Spleen (tissue), 7 donors: ENCODE measurements at regions not wholly inside any gene's neighbourhood (a gene's known extent, or its start where the extent isn't known, plus 50 kb on each side); places are given as distances from the start of the nearest gene placed in this dataset.

Experiments used
- CTCF ChIP-seq, 11 experiments: fragments of 200-600 bp in 7 of 11; fragments of 450-650 bp in 4 of 11; sonication (generic) in 4 of 11; IDR thresholded peaks in 8 of 11; conservative IDR thresholded peaks in 3 of 11; 1 replicate in 7 of 11; 2 replicates in 4 of 11; pipeline versions ENCODE4 v1.4.0 to v1.8.0; 2016 to 2021; ENCODE audit warnings: antibody characterized with exemption in 11 of 11, inconsistent platforms in 4 of 11, mild to moderate bottlenecking in 1 of 11
- POLR2A ChIP-seq, 3 donors: fragments of 450-650 bp; IDR thresholded peaks; one replicate each; pipeline ENCODE4 v1.5.1; 2017; ENCODE audit warnings: antibody characterized with exemption in 3 of 3, mild to moderate bottlenecking in 1 of 3
- POLR2AphosphoS5 ChIP-seq, 3 donors: sonication (generic); formaldehyde crosslinking; IDR thresholded peaks; one replicate each; pipeline ENCODE4 v1.5.1; 2017; ENCODE audit warnings: antibody characterized with exemption in 3 of 3
- donor health status: DM: no; HTN: no; CAD: no; lungs with moderate emphysema.
- donor health status: DM: no; HTN: no; CAD: no.
- donor health status: DM: no; HTN: no; CAD: no.

- TF ChIP-seq CTCF (IDR thresholded peaks at IDR 0.05 in 8 of 11, conservative IDR thresholded peaks at IDR 0.05 in 3 of 11) (no peak), POLR2AphosphoS5 (IDR thresholded peaks at IDR 0.05) (no peak), POLR2A (IDR thresholded peaks at IDR 0.05) (no peak)
Measured at GRCh38 chr16:13864689-13865088, 55.3 kb upstream of the ERCC4 start.
